GM12878 (cell line): ENCODE measurements at regions not wholly inside any gene's neighbourhood (a gene's known extent, or its start where the extent isn't known, plus 50 kb on each side); places are given as distances from the start of the nearest gene placed in this dataset.

ENCODE experiments used
- ATAC-seq: fragments of 200-7000 bp; cut with Tn5 transposase; 3 replicates; pipeline ENCODE4 v1.9.1; 2020; ENCODE audit warnings: mild to moderate bottlenecking, moderate library complexity
- BruUV-seq: library from RNA; stranded (reverse); fragments of 400-500 nt; replicated peaks from 2 replicates; lab custom pipeline; 2021; lab: Mats Ljungman, UMichigan
- CTCF ChIA-PET: fragments of 300-600 bp; sonication (Branson Sonifier 250); formaldehyde crosslinking; extraction: SDS; loops from one replicate; lab custom pipeline; 2021; ENCODE audit warnings: inconsistent platforms; lab: Yijun Ruan, JAX
- POLR2A ChIA-PET: fragments of 350-600 bp; formaldehyde crosslinking; extraction: SDS; loops from one replicate; lab custom pipeline; 2021; ENCODE audit warnings: inconsistent platforms; lab: Charles Lee
- RAD21 ChIA-PET: fragments of 300-600 bp; sonication (Branson Sonifier 250); formaldehyde crosslinking; loops from one replicate; lab custom pipeline; 2023; ENCODE audit warnings: antibody characterized with exemption; ENCODE audit not compliant: unreplicated experiment; lab: Charles Lee
- SMC1A ChIA-PET: fragments of 300-600 bp; sonication (Branson Sonifier 250); formaldehyde crosslinking; loops from one replicate; lab custom pipeline; 2023; ENCODE audit not compliant: unreplicated experiment, uncharacterized antibody; lab: Charles Lee
- DNase-seq: peaks from one replicate; pipeline ENCODE4 v3.0.0-alpha.2; 2011; ENCODE audit warnings: low read depth, low spot score
- FAIRE-seq: peaks from 3 replicates; lab custom pipeline; 2011; peaks lifted over from hg19 to GRCh38; lab: Jason Lieb, UNC
- H2AFZ ChIP-seq: 2 replicates; pipeline ENCODE4 v1.6.0; 2011; ENCODE audit warnings: low read depth, low read length, control low read depth; ENCODE audit not compliant: control insufficient read depth
- H3K27ac ChIP-seq: 2 replicates; pipeline ENCODE4 v1.5.1; 2011; ENCODE audit warnings: control low read depth; ENCODE audit not compliant: control insufficient read depth, insufficient read depth
- H3K27me3 ChIP-seq, 2 experiments: replicated peaks in 1 of 2; 2 replicates each; pipeline versions ENCODE4 v1.6.0 to v1.6.1; 2011; ENCODE audit warnings: low read length in 1 of 2; ENCODE audit not compliant: control insufficient read depth in 2 of 2, insufficient read depth in 2 of 2
- H3K36me3 ChIP-seq, 2 experiments: 2 replicates each; pipeline ENCODE4 v1.5.1; 2011; ENCODE audit warnings: low read length in 1 of 2; ENCODE audit not compliant: control insufficient read depth in 2 of 2, insufficient read depth in 2 of 2
- H3K4me1 ChIP-seq: 2 replicates; pipeline ENCODE4 v1.6.1; 2011; ENCODE audit warnings: mild to moderate bottlenecking, low read length, moderate library complexity, mixed read lengths; ENCODE audit not compliant: control insufficient read depth, insufficient read depth
- H3K4me2 ChIP-seq: 2 replicates; pipeline ENCODE4 v1.6.0; 2011; ENCODE audit warnings: control low read depth; ENCODE audit not compliant: control insufficient read depth, insufficient read depth
- H3K4me3 ChIP-seq: fragments of 200-600 bp; sonication (generic); 2 replicates; pipeline ENCODE4 v1.5.1; 2016
- H3K79me2 ChIP-seq: 2 replicates; pipeline ENCODE4 v1.6.0; 2011; ENCODE audit warnings: low read length; ENCODE audit not compliant: control insufficient read depth, insufficient read depth
- H3K9ac ChIP-seq: 2 replicates; pipeline ENCODE4 v1.8.0; 2011; ENCODE audit warnings: low read length, control low read depth, mixed read lengths; ENCODE audit not compliant: control insufficient read depth, insufficient read depth
- H3K9me3 ChIP-seq: replicated peaks from 3 replicates; pipeline ENCODE4 v1.5.1; 2011; ENCODE audit warnings: mild to moderate bottlenecking, low read length; ENCODE audit not compliant: control insufficient read depth, insufficient read depth
- H4K20me1 ChIP-seq: 2 replicates; pipeline ENCODE4 v1.6.0; 2011; ENCODE audit not compliant: control insufficient read depth, insufficient read depth
- KAT2A ChIP-seq: conservative IDR thresholded peaks from 2 replicates; pipeline ENCODE4 v1.6.1; 2011; ENCODE audit warnings: low read depth, low read length; ENCODE audit not compliant: control insufficient read depth
- LARP7 ChIP-seq: fragments of 450-650 bp; IDR thresholded peaks from 2 replicates; pipeline ENCODE4 v1.6.1; 2017; ENCODE audit warnings: mild to moderate bottlenecking
- NRF1 ChIP-seq: conservative IDR thresholded peaks from 2 replicates; pipeline ENCODE4 v1.6.1; 2011; ENCODE audit warnings: mild to moderate bottlenecking, low read depth, low read length, improper control_type of control experiment
- RBBP5 ChIP-seq: fragments of 200-600 bp; sonication (generic); conservative IDR thresholded peaks from 2 replicates; pipeline ENCODE4 v1.6.1; 2016
- SKIL ChIP-seq: fragments of 450-650 bp; IDR thresholded peaks from 2 replicates; pipeline ENCODE4 v1.6.1; 2017; ENCODE audit warnings: mild to moderate bottlenecking, low read depth, inconsistent platforms; ENCODE audit not compliant: poor library complexity, severe bottlenecking
- SMAD1 ChIP-seq: fragments of 450-650 bp; IDR thresholded peaks from 2 replicates; pipeline ENCODE4 v1.6.1; 2018; ENCODE audit warnings: mild to moderate bottlenecking, low read depth; ENCODE audit not compliant: partially characterized antibody
- STAT1 ChIP-seq: fragments of 450-650 bp; conservative IDR thresholded peaks from 2 replicates; pipeline ENCODE4 v1.6.1; 2014; ENCODE audit warnings: antibody characterized with exemption, mild to moderate bottlenecking
- SUZ12 ChIP-seq: fragments of 200-600 bp; sonication (generic); IDR thresholded peaks from one replicate; pipeline ENCODE4 v1.6.1; 2018; ENCODE audit warnings: antibody characterized with exemption, mild to moderate bottlenecking; ENCODE audit not compliant: unreplicated experiment
- WGBS: methylation state at CpG from one replicate; pipeline ENCODE4 v1.1.6; 2016; ENCODE audit warnings: low lambda C conversion rate; ENCODE audit not compliant: insufficient replicate concordance, insufficient coverage; ENCODE audit errors: missing lambda C conversion rate; 5-methylcytosine and 5-hydroxymethylcytosine counted together
- in situ Hi-C: fragments of 300-500 bp; cut with MboI; formaldehyde crosslinking; loops from 9 replicates; pipeline ENCODE4 v1.14.3; 2018; ENCODE audit warnings: mixed read lengths
- intact Hi-C: fragments of 100-400 bp; cut with micrococcal nuclease; formaldehyde crosslinking; loops from one replicate; pipeline ENCODE4 v1.14.2; 2022; ENCODE audit not compliant: unreplicated experiment
- TF ChIP-seq, protein P1 (sequence below): fragments of 450-650 bp; IDR thresholded peaks from 2 replicates; pipeline ENCODE4 v1.6.1; 2016; ENCODE audit warnings: mild to moderate bottlenecking
- TF ChIP-seq, protein P2 (sequence below): IDR thresholded peaks from 2 replicates; pipeline ENCODE4 v1.6.1; 2012; ENCODE audit warnings: low read length, inconsistent platforms
- TF ChIP-seq, protein P3 (sequence below): IDR thresholded peaks from 2 replicates; pipeline ENCODE4 v1.6.1; 2012; ENCODE audit warnings: improper control_type of control experiment, low read depth, low read length; ENCODE audit not compliant: insufficient replicate concordance

DNA sequence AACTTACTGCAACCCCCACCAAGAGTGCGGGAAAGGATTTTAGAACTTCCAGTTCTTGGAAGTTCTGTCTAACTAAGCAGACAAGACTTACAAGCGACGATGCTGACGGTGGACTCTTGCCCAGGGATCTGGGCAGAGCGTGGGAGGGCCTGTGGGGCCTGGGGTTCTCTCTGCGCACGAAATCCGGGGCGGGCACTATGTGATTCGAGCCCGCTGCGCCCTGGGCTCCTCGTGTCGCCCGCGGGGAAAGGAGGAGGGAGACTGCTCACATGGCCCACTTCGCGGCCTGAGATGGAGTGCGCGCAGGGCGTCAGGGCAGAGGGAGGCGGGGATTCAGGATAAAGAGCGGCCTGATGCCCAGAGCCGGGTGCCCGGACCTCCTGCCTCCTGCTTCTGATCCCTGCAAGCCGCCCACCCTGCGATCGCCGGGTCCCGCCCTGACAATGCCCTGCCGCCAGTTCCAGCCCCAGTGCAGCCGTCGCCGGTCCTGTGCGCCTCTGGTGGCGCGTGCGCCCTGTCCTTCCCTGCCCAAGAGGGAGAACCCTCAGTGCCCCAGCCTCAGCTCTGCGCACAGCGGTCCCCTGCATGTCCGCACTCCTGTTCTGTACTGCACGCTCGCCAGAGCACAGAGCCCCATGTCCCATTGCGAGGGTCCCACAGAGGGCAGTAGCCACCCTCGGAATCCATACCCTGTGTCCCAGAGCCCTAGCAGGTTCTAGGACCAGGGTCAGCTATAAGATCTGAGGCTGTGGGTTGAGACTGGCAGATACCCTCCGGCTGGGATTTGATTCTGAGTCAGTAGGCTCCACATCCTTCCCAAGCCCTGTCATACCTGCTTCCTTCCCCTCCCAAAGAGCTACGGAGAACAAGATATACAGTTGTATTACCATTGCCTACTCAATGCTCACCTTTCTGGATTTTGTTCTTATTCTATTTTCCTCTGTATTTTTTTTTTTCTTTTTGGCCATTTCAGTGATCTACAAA is 99.4 kb upstream of the TMEM106B start (continued):
- TF ChIP-seq, protein P1, sequence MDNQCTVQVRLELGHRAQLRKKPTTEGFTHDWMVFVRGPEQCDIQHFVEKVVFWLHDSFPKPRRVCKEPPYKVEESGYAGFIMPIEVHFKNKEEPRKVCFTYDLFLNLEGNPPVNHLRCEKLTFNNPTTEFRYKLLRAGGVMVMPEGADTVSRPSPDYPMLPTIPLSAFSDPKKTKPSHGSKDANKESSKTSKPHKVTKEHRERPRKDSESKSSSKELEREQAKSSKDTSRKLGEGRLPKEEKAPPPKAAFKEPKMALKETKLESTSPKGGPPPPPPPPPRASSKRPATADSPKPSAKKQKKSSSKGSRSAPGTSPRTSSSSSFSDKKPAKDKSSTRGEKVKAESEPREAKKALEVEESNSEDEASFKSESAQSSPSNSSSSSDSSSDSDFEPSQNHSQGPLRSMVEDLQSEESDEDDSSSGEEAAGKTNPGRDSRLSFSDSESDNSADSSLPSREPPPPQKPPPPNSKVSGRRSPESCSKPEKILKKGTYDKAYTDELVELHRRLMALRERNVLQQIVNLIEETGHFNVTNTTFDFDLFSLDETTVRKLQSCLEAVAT: no peak
- TF ChIP-seq SMAD1 (no peak), RBBP5 (no peak), KAT2A (no peak), STAT1 (no peak)

GRCh38 chr7:12117170-12117569 is 93.9 kb upstream of the TMEM106B start:
- Histone ChIP-seq H3K4me1 (no peaks in the 10 kb centered on the region), H3K9me3 (no peaks in the 10 kb centered on the region), H3K4me2 (no peak overlapping the region), H3K27ac (no peak overlapping the region), H3K9ac (no peak overlapping the region), H3K4me3 (no peak overlapping the region), H4K20me1 (no peaks in the 10 kb centered on the region), H3K79me2 (no peaks in the 10 kb centered on the region), H3K36me3 (no peaks in the 10 kb centered on the region), H3K27me3 (no peaks in the 10 kb centered on the region; a peak in 1 of 4 replicates), H2AFZ (no peak overlapping the region)
- WGBS: 90% methylated on average over 2 of the region's 2 CpGs
- RAD21 ChIA-PET: no interaction called here
- POLR2A ChIA-PET: no interaction called here
- SMC1A ChIA-PET: interaction anchor here (1.2 kb wide), 1 partner anchor 256 kb away, joined by 3 read pairs; no protein-coding TSS in a partner anchor
- intact Hi-C loops: no loop called here
- in situ Hi-C loops: no loop called here
- no peak for FAIRE-seq
- no TSS peak for BruUV-seq
- DNase-seq: no peak
- no peak for ATAC-seq
- CTCF ChIA-PET: interaction anchor here (1.0 to 1.5 kb wide), 2 partner anchors 8 to 205 kb away, joined by 3 to 4 read pairs; no protein-coding TSS in a partner anchor
- no peak for TF ChIP-seq STAT1
- TF ChIP-seq SUZ12: no peak
- TF ChIP-seq NRF1: no peak
- TF ChIP-seq, protein P2, sequence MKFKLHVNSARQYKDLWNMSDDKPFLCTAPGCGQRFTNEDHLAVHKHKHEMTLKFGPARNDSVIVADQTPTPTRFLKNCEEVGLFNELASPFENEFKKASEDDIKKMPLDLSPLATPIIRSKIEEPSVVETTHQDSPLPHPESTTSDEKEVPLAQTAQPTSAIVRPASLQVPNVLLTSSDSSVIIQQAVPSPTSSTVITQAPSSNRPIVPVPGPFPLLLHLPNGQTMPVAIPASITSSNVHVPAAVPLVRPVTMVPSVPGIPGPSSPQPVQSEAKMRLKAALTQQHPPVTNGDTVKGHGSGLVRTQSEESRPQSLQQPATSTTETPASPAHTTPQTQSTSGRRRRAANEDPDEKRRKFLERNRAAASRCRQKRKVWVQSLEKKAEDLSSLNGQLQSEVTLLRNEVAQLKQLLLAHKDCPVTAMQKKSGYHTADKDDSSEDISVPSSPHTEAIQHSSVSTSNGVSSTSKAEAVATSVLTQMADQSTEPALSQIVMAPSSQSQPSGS: no peak
- TF ChIP-seq SKIL: no peak
- TF ChIP-seq, protein P3, sequence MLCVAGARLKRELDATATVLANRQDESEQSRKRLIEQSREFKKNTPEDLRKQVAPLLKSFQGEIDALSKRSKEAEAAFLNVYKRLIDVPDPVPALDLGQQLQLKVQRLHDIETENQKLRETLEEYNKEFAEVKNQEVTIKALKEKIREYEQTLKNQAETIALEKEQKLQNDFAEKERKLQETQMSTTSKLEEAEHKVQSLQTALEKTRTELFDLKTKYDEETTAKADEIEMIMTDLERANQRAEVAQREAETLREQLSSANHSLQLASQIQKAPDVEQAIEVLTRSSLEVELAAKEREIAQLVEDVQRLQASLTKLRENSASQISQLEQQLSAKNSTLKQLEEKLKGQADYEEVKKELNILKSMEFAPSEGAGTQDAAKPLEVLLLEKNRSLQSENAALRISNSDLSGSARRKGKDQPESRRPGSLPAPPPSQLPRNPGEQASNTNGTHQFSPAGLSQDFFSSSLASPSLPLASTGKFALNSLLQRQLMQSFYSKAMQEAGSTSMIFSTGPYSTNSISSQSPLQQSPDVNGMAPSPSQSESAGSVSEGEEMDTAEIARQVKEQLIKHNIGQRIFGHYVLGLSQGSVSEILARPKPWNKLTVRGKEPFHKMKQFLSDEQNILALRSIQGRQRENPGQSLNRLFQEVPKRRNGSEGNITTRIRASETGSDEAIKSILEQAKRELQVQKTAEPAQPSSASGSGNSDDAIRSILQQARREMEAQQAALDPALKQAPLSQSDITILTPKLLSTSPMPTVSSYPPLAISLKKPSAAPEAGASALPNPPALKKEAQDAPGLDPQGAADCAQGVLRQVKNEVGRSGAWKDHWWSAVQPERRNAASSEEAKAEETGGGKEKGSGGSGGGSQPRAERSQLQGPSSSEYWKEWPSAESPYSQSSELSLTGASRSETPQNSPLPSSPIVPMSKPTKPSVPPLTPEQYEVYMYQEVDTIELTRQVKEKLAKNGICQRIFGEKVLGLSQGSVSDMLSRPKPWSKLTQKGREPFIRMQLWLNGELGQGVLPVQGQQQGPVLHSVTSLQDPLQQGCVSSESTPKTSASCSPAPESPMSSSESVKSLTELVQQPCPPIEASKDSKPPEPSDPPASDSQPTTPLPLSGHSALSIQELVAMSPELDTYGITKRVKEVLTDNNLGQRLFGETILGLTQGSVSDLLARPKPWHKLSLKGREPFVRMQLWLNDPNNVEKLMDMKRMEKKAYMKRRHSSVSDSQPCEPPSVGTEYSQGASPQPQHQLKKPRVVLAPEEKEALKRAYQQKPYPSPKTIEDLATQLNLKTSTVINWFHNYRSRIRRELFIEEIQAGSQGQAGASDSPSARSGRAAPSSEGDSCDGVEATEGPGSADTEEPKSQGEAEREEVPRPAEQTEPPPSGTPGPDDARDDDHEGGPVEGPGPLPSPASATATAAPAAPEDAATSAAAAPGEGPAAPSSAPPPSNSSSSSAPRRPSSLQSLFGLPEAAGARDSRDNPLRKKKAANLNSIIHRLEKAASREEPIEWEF: no peak
- TF ChIP-seq LARP7: no peak
